SK-MEL-5 (cell line): ENCODE measurements at regions not wholly inside any gene's neighbourhood (a gene's known extent, or its start where the extent isn't known, plus 50 kb on each side); places are given as distances from the start of the nearest gene placed in this dataset.

ENCODE experiments used
- DNase-seq: peaks from one replicate; pipeline ENCODE4 v3.0.0-alpha.2; 2016; ENCODE audit warnings: low read depth, low spot score
- in situ Hi-C: cut with HindIII; loops from 2 replicates; pipeline ENCODE4 v1.10.0; 2016; ENCODE audit warnings: low sequenced_read_pairs, high pct_unique_total_duplicates, low pct_unique_long_range_greater_than_20kb

DNA sequence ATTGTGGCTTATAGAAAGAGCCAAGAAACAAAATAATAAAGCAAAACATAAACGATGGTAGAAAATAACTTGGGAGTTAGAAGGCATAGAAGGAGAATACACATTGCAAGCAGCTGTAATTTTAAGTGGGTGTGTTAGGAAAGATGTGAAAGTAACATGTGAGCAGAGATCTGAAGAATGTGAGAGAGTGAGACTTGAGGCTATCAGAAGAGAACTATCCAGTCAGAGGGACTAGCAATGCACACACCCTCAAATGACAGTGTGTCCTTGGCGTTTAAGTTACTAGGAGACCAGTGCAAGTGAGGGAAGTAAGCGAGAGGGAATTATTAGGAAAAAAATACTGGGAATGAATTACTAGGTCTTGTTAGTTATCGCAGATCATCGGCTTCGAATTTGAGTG, 304.9 kb downstream of the DSEL start:
- in situ Hi-C loops, result no loop called here
- no peak for DNase-seq

DNA sequence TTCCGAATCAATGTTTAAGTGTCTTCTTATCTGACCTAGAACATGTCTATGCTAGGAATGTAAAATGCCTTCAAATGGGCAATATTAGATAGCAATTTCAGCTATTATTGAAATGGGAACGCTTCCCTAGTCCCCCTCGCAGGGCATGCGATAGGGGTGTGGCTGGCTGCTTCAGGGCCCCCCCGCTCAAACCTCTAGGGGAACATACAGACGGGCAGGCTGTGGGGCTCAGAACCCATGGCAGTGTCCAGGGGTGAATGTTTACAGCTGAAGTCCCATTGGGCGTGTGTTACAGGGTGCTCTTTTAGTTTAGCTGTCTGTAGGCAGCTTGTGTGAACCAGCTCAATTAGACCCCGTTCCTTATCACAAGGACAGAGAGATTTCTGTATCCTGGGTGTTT, 315.9 kb downstream of the DSEL start:
- DNase-seq, result no peak
- in situ Hi-C loops, result no loop called here

DNA sequence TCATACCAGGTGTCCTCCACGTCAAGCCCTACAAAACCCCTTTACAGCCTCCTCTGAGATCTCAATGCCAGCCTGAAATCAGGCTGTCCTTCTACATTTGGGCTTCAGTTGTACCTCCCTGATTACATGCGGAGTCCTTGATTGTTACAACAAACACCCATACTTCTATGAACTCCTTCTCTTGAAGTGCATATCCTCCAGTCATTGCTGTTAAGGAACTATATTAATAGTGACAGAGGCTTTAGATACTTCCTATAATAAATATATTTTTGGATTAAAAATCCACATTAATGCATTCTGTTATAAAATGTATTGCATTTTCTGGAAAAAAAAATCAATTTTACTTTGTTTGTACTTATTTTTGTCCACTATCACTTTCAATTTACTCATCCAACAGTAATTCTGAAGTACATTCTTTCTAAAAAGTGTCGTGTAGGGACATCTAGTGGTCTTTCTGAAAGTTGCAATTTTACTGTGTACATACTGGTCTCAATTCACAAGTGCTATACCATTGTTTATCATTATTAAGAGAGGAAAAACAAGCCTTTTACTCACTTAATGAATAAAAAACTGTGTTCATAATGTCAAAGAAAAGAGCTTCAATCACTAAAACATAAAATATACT, 316.4 kb downstream of the DSEL start:
- in situ Hi-C loops, result no loop called here
- peak; percentile 74 for DNase-seq

DNA sequence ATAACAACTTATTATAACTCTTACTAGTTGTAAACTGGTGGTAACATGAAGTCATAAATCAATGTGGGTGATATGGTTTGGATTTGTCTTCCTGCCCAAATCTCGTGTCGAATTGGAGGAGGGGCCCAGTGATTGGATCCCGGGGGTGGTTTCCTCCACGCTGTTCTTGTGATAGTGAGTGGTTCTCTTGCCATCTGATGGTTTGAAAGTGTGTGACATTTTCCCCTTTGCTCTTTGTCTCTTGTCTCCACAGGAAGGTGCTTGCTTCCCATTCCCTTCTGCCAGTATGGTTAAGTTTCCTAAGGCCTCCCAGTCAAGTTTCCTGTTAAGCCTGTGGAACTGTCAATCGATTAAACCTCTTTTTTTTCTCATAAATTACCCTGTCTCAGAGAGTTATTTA, 321.6 kb downstream of the DSEL start:
- in situ Hi-C loops, result no loop called here
- DNase-seq, result peak; percentile 61

DNA sequence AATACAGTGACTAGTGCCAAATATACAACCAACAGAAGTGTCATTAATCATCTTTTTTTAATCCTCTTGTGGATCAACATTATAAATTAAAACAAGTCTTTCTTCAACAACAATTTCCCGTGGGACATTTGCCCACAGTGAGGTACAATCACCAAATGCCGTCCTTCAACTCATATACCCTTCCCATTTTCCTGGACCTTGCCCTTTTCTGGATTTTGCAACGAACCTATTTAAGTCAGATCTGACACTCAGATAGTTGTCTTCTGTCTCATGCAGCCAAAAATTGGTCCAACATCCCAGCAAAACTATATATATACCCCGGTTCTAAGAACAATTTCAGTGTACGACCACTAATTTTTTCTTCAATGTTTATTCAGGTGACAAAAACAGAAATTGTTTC, 324.0 kb downstream of the DSEL start:
- no peak for DNase-seq
- in situ Hi-C loops, result no loop called here

DNA sequence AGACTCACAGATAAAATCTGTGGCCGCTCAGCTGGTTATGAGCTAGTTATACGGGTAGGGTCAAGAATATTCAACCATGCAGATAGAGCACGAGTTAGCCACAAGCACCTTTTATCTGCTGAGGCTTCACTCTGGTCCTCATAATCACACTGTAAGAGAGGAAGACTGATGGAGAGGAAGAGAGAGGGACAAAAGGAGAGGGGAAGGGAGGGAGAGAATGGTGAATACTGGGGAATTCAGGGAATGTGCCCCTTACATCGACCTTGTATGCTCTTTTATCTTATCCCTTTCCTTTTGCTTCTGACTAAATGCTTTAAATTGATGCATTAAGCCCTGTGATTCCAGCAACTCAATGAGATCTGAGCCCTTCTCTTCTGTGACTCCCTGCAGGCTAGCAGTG, 333.1 kb downstream of the DSEL start:
- no peak for DNase-seq
- in situ Hi-C loops, result no loop called here

DNA sequence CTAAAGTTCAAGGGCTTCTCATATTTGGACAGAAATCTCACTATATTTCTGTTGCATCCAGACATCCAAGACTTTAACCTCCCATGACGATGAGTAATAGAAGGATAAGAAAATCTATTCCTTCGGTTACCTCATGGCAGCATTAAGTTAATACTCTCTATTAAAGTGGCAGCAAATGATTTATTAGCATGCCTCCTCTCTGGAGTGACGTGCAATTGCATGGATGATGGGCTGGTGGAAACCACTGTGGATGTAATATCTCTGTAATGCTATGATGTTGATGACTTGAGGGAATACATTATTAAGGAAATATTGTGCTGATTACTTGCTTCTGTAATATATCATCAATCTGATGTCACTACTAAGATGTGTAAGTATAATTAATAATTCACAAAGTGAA, 336.8 kb downstream of the DSEL start:
- no peak for DNase-seq

DNA sequence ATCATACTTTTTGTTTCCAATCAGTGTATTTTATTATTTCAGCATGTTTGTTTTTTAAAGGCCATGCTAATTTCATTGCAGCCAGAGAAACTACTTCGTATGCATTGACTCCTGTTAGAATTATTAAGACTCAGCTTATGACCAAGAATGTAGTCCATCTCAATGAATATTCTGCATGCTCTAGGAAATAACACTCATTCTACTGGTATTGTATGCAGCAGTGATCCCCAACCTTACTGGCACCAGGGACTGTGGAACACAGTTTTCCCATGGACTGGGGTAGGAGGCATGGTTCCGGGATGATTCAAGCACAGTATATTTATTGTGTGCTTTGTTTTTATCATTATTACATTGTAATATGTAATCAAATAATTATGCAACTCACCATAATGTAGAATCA, 356.9 kb downstream of the DSEL start:
- DNase-seq, result no peak
- in situ Hi-C loops, result no loop called here

More for the DNA sequence above, 336.8 kb downstream of the DSEL start:
- in situ Hi-C loops, result no loop called here

DNA sequence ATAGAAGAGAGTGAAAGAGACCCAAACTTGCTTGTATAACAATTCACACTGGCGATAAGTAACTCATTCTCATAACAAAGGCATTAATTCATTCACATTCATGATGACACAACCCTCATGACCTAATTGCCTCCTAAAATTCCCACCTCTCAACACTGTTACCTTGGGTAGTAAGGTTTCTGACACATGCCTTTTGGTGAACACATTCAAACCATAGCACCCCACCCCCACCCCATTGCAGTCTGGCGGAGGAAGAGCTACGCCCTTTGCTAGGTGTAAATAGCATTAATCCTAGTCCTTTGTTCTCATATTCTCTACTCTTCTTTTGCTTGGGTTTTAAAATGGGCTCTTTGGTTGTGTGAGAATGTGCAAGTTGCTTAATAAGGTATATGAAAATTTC, 361.5 kb downstream of the DSEL start:
- in situ Hi-C loops, result no loop called here
- DNase-seq, result no peak

DNA sequence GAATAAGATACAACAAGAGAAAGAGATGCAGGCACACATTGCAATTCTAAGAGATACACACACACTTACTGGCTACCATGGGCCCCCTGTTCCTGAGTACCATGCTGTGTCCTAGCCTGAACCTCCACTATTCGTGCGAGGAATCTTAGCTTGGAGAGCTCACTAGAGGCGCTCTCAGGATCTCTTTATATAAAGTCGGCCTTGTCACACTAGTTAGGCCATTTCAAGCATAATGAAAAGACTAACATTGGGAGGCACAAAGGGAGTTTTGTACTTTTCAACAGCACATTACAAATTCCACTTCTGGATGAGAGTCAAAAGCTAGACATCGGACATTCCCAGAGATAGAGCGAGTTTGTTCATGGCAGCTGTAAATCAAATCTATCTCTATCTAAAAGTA, 365.2 kb downstream of the DSEL start:
- DNase-seq, result peak; percentile 95
- in situ Hi-C loops, result no loop called here

DNA sequence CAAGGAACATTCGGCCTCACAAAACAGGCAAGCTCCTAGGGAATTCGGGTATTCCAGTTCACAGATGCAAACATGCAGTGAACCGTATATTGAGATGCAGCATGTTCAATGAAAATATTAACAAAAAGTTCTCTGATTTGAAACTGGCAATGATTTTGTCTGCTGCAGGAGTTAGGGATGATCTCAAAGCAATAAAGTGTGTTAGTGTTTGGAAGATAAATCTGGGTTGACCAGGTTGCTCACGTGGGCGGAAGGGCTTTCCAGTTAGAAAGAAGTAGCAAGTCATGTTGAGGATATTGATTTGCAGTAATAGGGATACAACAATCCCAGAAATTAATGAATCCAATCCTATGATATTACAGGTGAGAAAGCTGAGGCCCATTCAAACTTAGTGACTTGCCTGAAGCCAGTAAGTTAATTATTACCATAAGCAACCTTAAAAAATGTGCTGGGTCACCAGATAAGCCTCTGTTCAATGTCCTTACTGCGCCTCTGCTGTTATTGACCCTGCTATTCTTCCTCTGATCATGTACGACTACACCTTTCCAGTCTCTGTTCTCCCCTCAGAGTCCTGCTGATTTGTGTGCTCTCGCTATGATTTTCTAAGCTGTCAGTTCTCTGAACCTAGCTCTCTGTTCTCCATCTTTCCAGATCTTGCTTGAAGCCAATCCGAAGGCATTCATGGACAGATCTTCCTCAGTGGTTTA, 370.8 kb downstream of the DSEL start:
- in situ Hi-C loops, result no loop called here
- no peak for DNase-seq

DNA sequence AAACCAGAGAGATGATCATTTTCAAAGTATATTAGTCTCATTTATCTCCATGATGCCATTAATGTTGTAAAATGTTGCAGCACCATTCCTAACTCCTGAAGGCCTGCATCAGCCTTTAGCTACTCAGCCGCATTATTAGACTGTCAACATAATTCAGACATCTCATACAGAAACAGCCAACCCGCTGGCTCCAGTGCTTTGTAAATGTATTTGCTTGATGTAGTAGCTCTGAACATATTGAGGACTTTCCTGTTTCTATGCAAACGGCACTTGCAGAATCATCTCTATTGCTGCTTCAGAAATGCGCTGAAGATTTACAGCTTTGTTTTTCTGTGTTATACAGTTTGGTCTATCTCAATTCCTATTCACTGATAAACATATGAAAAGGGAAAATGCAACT, 372.2 kb downstream of the DSEL start:
- no peak for DNase-seq
- in situ Hi-C loops, result no loop called here

DNA sequence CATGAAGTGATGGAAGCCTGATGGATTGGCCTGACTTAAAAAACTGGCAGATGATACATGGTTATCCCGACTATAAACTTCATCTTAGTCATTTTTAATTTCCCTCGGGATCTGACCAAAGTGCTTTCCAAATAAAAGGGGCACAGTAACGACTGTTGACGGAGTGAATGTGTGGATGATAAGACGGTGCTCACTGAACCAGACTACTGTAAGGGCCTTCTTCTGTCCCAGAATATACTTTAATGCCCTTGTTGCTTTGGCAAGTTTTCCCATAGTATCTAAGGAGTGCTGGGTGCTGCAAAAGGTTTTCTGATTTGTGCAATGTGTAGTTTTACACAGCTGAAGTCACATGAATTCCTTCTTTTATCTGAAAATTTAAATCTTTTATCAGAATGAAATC, 373.5 kb downstream of the DSEL start:
- in situ Hi-C loops, result no loop called here
- no peak for DNase-seq

DNA sequence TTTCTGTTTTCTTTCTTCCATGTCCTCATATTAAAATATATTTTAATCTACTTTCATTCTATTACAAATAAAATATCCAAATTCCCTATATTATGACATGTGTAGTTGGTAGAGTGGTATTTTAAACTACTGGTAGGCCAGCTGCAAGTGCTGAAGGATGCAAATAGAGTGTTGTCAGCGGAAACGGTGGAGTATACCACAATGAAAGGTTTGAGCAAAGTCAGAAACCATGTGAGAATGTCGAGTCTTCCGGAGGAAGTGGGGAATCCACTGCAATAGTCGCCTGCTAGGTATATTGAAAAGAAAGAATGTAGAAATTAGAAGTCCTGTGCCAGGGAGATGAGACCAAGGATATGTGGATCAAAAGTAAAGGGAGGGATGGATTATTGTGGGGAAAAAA, 373.9 kb downstream of the DSEL start:
- in situ Hi-C loops, result no loop called here
- no peak for DNase-seq

DNA sequence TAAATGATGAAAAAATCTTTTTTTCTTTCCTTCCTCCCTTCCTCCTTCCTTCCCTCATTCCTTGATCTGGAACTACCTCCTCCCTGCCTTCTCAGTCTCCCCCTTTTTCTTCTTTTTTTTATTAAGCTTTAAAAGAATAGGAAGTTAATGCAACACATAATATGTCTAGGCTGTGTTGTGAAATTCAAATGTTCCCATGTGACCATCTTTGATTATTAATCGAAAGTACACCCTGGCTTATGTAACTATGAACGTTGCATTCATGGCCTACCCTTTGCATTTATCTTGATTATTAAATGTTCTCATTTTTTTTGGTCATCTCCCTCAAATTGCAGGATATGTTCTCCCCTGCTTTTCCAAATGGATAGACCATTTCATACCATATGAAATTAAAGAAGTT, 376.0 kb downstream of the DSEL start:
- in situ Hi-C loops, result no loop called here
- no peak for DNase-seq

DNA sequence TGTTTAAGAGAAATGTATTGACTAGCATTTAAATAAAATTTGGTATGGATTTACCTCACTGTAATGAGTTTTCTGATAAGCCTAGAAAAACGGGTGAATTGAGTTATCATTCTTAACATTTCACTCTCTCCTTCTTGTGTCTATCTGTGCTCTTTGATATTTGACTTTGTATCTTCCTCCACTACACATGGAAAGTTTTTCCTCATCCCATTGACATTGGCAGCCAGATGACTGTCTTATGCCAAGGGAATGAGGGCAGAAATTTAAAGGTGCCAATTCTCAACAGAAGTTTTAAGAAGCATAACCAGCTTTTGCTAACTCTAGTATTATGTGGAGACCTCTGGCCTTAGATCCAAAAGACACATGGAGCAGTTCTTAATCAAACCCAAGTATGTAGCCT, 376.6 kb downstream of the DSEL start:
- in situ Hi-C loops, result no loop called here
- DNase-seq, result no peak

DNA sequence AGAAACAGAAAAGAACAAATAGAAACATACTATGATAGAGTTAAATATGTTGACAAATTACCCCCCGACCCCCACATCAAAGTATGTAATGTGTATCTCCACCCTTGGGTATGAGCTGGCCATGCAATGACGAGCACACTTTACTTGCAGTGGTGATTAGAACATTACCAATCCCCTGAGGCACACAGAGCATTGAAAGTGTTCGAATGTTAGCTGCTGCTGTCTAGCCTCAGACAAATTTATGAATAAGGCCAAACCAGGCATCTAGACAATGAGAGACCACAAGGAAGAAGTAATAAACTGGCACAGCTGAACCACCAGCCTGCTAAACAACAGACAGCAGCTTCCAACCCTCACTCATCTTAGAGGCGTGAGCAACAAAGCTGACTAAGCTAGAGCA, 380.5 kb downstream of the DSEL start:
- no peak for DNase-seq
- in situ Hi-C loops, result no loop called here

DNA sequence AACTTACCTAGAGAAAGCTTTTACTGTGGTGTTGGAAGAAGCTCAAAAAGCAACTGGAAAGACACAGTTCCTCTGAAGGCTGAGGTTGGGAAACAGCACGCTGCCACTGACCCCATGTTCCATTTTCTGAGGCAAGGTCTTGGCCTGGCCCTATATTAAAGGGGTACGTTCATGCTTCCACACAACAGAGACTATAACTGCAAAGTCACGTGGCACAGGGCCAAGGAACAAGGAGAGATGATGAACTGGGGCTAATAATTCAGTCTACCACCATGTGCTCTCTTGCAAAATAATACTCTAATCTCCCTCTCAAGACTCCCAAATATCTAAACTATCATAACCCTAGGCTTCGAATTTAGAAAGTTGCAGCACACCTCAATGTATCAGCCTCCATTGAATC, 381.6 kb downstream of the DSEL start:
- DNase-seq, result no peak
- in situ Hi-C loops, result no loop called here

DNA sequence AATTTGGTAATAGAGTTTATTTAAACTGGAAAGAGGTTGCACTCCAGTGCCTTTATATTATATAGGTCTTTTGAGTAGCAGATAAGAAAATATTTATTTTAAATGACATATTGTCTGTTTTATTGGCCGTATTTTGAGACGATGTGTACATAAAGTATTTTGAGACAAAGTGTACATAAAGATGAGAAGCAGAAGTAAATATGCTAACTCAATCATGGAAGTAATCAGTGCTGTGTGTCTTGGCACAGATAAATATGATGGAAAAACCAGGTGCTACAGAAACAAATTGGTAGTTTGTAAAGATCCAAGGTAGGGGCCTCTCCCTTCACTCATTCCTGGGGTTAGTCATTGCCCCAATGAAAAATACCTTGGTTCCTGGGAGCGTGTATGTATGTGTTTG, 382.9 kb downstream of the DSEL start:
- DNase-seq, result no peak
- in situ Hi-C loops, result no loop called here

DNA sequence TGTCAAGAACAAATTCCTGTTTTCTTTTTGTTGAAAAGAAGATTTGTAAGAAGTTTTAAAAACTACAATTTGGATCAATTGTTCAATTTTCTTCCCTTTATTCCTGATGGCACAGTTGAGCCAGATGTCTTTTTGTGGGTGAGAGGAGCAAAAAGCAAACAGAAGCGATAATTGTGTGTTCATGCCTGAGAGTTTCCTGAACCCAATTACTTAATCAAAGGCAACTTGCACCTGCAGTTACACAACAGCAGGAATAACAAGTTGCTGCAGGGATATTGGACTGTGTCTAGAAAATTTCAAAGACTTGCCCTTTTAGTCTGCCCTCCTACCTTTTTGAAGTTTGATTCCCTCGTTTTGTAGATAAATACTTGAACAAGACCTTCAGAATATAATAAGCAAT, 383.6 kb downstream of the DSEL start:
- in situ Hi-C loops, result no loop called here

More for the DNA sequence above, 383.6 kb downstream of the DSEL start:
- DNase-seq, result no peak
